Gastrocnemius medialis (tissue), 4 donors: ENCODE measurements at regions not wholly inside any gene's neighbourhood (a gene's known extent, or its start where the extent isn't known, plus 50 kb on each side); places are given as distances from the start of the nearest gene placed in this dataset.
"Not testable (repeated sequence)": the region's sequence is repeated elsewhere in the genome, so short reads cannot be mapped to it uniquely, and the experiment has no call there.

ENCODE experiments used
- ATAC-seq, 2 donors: fragments of 150-250 bp; one replicate each; pipeline ENCODE4 v1.9.1; 2016
- DNase-seq, 2 donors: peaks; one replicate each; pipeline ENCODE4 v3.0.0-alpha.2; 2019
- H3K27ac ChIP-seq, 4 donors: fragments of 200-600 bp; sonication (generic); 1 replicate in 1 of 4; 2 replicates in 3 of 4; pipeline ENCODE4 v1.5.1; 2016 to 2018; ENCODE audit warnings: mild to moderate bottlenecking in 2 of 4, moderate library complexity in 1 of 4
- H3K27me3 ChIP-seq, 3 donors: fragments of 200-600 bp; sonication (generic) in 2 of 3; 1 replicate in 1 of 3; 2 replicates in 2 of 3; pipeline versions ENCODE4 v1.5.1 to v1.6.0; 2016 to 2019; ENCODE audit warnings: mild to moderate bottlenecking in 1 of 3, moderate library complexity in 1 of 3
- H3K36me3 ChIP-seq, 2 donors: fragments of 200-600 bp; sonication (generic) in 1 of 2; one replicate each; pipeline ENCODE4 v1.5.1; 2017 to 2018
- H3K4me1 ChIP-seq, 2 donors: fragments of 200-600 bp; sonication (generic) in 1 of 2; one replicate each; pipeline ENCODE4 v1.5.1; 2016 to 2017; ENCODE audit warnings: mild to moderate bottlenecking in 2 of 2
- H3K4me3 ChIP-seq, 4 donors: fragments of 200-600 bp; sonication (generic) in 3 of 4; 1 replicate in 1 of 4; 2 replicates in 3 of 4; pipeline ENCODE4 v1.5.1; 2016 to 2019; ENCODE audit warnings: mild to moderate bottlenecking in 2 of 4
- H3K9me3 ChIP-seq, 3 donors: fragments of 200-600 bp; sonication (generic) in 2 of 3; 1 replicate in 1 of 3; 2 replicates in 2 of 3; pipeline ENCODE4 v1.5.1; 2016 to 2019
- CTCF ChIP-seq, 5 experiments: fragments of 450-650 bp in 3 of 5; fragments of 200-600 bp in 2 of 5; sonication (generic) in 2 of 5; IDR thresholded peaks in 4 of 5; conservative IDR thresholded peaks in 1 of 5; 1 replicate in 4 of 5; 2 replicates in 1 of 5; pipeline ENCODE4 v1.5.1; 2016 to 2019; ENCODE audit warnings: antibody characterized with exemption in 5 of 5, mild to moderate bottlenecking in 3 of 5, moderate library complexity in 3 of 5
- POLR2A ChIP-seq, 2 donors: fragments of 450-650 bp; IDR thresholded peaks; one replicate each; pipeline ENCODE4 v1.6.1; 2017; ENCODE audit warnings: antibody characterized with exemption in 2 of 2, mild to moderate bottlenecking in 2 of 2, moderate library complexity in 2 of 2
- in situ Hi-C, 4 donors: fragments of 200-750 bp; cut with MboI; loops; one replicate each; pipeline versions ENCODE4 v1.15.0 to v1.8.0; 2017; ENCODE audit warnings: low sequenced_read_pairs in 4 of 4
- intact Hi-C: fragments of 100-400 bp; cut with DNase I; formaldehyde crosslinking; loops from one replicate; pipeline ENCODE4 v1.15.1; 2023; ENCODE audit warnings: low total_unique reads

GRCh38 chr2:210994104-210994503 lies 437.7 kb downstream of the CPS1 start:
- Histone ChIP-seq H3K9me3 (no peaks in the 10 kb centered on the region), H3K4me1 (no peaks in the 10 kb centered on the region), H3K4me3 (no peak overlapping the region), H3K27ac (no peak overlapping the region), H3K36me3 (no peaks in the 10 kb centered on the region), H3K27me3 (no peaks in the 10 kb centered on the region)
- no peak for TF ChIP-seq POLR2A (IDR thresholded peaks at IDR 0.05)
- TF ChIP-seq CTCF (IDR thresholded peaks at IDR 0.05 in 4 of 5, conservative IDR thresholded peaks at IDR 0.05 in 1 of 5) = no peak
- no peak for DNase-seq
- in situ Hi-C loops (no loop called here), intact Hi-C loops (no loop called here)
- no peak for ATAC-seq

GRCh38 chr2:210997373-210997772 lies 441.0 kb downstream of the CPS1 start:
- no peaks in the 10 kb centered on the region for H3K4me1 ChIP-seq
- ATAC-seq (no peak), DNase-seq (no peak)
- H3K9me3 ChIP-seq = no peaks in the 10 kb centered on the region
- no peaks in the 10 kb centered on the region for H3K36me3 ChIP-seq
- no peak overlapping the region for H3K4me3 ChIP-seq
- no peak overlapping the region for H3K27ac ChIP-seq
- TF ChIP-seq POLR2A (IDR thresholded peaks at IDR 0.05) = no peak
- TF ChIP-seq CTCF (IDR thresholded peaks at IDR 0.05 in 4 of 5, conservative IDR thresholded peaks at IDR 0.05 in 1 of 5) = no peak
- H3K27me3 ChIP-seq = no peaks in the 10 kb centered on the region
- in situ Hi-C loops = no loop called here
- intact Hi-C loops = no loop called here

DNA sequence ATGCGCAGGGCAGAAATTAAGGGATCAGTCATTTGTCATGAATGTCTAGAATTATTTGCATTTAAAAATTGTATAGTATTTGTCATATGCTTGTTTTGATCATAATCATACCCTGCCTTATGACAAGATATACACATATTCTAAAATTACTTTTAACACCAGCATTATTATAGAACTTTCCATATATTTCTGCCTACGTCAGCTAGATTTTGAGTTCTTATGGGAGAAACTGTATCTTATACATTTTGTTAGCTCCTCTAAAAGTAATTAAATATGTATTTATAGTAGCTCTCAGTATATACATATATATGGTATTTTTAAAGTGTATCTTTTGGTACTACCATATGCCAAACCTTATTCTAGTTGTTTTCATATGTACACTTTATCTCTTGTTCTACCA lies 441.9 kb downstream of the CPS1 start:
- Histone ChIP-seq H3K9me3 (no peaks in the 10 kb centered on the region), H3K27ac (no peak overlapping the region), H3K4me1 (no peaks in the 10 kb centered on the region), H3K27me3 (no peaks in the 10 kb centered on the region), H3K36me3 (no peaks in the 10 kb centered on the region), H3K4me3 (no peak overlapping the region)
- TF ChIP-seq CTCF (IDR thresholded peaks at IDR 0.05 in 4 of 5, conservative IDR thresholded peaks at IDR 0.05 in 1 of 5) = no peak
- TF ChIP-seq POLR2A (IDR thresholded peaks at IDR 0.05) = no peak
- ATAC-seq (no peak), DNase-seq (no peak)
- intact Hi-C loops = no loop called here
- in situ Hi-C loops = no loop called here

DNA sequence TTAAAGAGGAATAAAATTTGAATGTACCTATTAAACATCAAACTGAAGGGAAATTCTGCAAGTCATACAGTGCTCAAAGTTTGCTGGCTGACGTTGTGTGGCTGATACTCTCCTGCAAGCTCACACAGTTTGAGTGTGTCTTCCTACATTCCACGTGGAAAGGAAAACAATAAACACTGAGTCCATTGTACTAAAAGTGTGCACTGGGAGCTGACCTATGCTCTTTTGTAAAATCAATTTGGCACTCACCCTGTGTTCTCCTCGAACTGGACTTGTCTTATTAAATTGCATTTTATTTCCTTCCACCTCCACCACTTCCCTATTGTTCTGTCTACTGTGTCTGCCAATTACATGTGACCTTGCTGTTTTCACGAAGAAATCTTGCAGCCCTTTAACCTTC lies 458.0 kb downstream of the CPS1 start:
- in situ Hi-C loops = no loop called here
- no peak for TF ChIP-seq POLR2A (IDR thresholded peaks at IDR 0.05)
- DNase-seq = no peak
- Histone ChIP-seq H3K4me1 (no peaks in the 10 kb centered on the region), H3K27me3 (no peaks in the 10 kb centered on the region), H3K36me3 (no peaks in the 10 kb centered on the region), H3K9me3 (no peaks in the 10 kb centered on the region), H3K27ac (no peak overlapping the region), H3K4me3 (no peak overlapping the region)
- no peak for ATAC-seq
- intact Hi-C loops = no loop called here

DNA sequence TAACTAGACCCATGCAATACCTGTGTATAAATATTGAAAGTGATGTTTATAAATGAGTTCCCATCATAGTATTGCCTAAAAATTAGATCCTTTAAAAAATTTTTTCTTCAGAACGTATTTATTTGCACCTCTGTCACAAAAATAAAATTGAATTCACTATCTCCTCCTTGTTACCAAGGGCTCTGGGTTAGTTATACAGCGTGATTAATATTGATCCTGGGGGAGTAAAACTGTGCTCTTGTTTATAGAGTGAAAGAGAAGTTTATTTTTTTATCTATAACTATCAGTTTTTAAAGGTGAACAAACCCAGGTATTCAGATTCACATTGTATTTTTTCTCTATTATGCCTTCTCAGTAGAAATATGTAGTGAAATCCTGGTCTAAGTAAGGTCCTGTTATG lies 458.5 kb downstream of the CPS1 start:
- in situ Hi-C loops = no loop called here
- TF ChIP-seq POLR2A (IDR thresholded peaks at IDR 0.05) = no peak
- TF ChIP-seq CTCF (IDR thresholded peaks at IDR 0.05 in 4 of 5, conservative IDR thresholded peaks at IDR 0.05 in 1 of 5) = no peak

GRCh38 chr2:211025089-211025488 lies 468.7 kb downstream of the CPS1 start:
- H3K4me1 ChIP-seq, DNase-seq, ATAC-seq, H3K36me3 ChIP-seq, H3K9me3 ChIP-seq, H3K27me3 ChIP-seq, H3K4me3 ChIP-seq, intact Hi-C loops, H3K27ac ChIP-seq: not testable (repeated sequence)
- in situ Hi-C loops = loop anchor here in 1 of 4 donors (25.0 kb wide), 1 partner anchor 413 kb away; no protein-coding TSS in a partner anchor

More for the DNA sequence above, 458.5 kb downstream of the CPS1 start:
- DNase-seq (no peak), ATAC-seq (no peak)
- intact Hi-C loops = no loop called here
- no peak overlapping the region for H3K27ac ChIP-seq
- no peaks in the 10 kb centered on the region for H3K9me3 ChIP-seq
- H3K27me3 ChIP-seq = no peaks in the 10 kb centered on the region
- H3K4me3 ChIP-seq = no peak overlapping the region
- no peaks in the 10 kb centered on the region for H3K36me3 ChIP-seq
- H3K4me1 ChIP-seq = no peaks in the 10 kb centered on the region
